Vagina (tissue), 2 donors: ENCODE measurements at regions not wholly inside any gene's neighbourhood (a gene's known extent, or its start where the extent isn't known, plus 50 kb on each side); places are given as distances from the start of the nearest gene placed in this dataset.
"Not testable (repeated sequence)": the region's sequence is repeated elsewhere in the genome, so short reads cannot be mapped to it uniquely, and the experiment has no call there.

Source experiments
- POLR2A ChIP-seq, 2 donors: fragments of 450-650 bp; IDR thresholded peaks; one replicate each; pipeline ENCODE4 v1.6.1; 2017; ENCODE audit warnings: antibody characterized with exemption in 2 of 2, mild to moderate bottlenecking in 2 of 2, moderate library complexity in 2 of 2
- TF ChIP-seq, protein P1 (sequence below), 3 experiments: fragments of 450-650 bp in 2 of 3; fragments of 200-600 bp in 1 of 3; sonication (generic) in 1 of 3; IDR thresholded peaks; one replicate each; pipeline ENCODE4 v1.5.1; 2017 to 2019; ENCODE audit warnings: antibody characterized with exemption in 3 of 3, mild to moderate bottlenecking in 2 of 3, moderate library complexity in 2 of 3

DNA sequence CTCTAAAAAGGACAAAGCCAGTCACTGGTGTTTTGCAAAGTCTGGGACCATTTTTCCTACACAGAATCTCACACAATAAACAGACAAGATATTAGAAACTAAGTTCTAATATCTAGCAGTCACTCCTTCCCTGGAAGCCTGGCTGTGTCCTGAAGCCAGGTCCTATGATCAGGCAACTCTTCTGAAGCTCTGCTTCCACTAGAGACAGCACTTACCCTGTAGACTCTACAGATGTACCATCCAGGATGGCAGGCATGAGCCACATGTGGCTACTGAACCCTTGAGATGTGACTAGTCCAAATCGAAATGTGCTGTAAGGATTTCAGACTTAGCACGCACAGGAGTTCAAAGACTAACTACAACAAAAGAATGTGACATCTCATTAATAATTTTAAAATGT is 110.3 kb upstream of the NBPF9 start:
- TF ChIP-seq, protein P1, sequence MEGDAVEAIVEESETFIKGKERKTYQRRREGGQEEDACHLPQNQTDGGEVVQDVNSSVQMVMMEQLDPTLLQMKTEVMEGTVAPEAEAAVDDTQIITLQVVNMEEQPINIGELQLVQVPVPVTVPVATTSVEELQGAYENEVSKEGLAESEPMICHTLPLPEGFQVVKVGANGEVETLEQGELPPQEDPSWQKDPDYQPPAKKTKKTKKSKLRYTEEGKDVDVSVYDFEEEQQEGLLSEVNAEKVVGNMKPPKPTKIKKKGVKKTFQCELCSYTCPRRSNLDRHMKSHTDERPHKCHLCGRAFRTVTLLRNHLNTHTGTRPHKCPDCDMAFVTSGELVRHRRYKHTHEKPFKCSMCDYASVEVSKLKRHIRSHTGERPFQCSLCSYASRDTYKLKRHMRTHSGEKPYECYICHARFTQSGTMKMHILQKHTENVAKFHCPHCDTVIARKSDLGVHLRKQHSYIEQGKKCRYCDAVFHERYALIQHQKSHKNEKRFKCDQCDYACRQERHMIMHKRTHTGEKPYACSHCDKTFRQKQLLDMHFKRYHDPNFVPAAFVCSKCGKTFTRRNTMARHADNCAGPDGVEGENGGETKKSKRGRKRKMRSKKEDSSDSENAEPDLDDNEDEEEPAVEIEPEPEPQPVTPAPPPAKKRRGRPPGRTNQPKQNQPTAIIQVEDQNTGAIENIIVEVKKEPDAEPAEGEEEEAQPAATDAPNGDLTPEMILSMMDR (IDR thresholded peaks at IDR 0.05) = not testable (repeated sequence)
- not testable (repeated sequence) for TF ChIP-seq POLR2A (IDR thresholded peaks at IDR 0.05)
